T-helper 2 cell treated with Interferon-gamma antibody and Interleukin-4, amounts not matched to agents 5 μg/mL and 100 μg/mL, for 36 hours (primary cell): ENCODE measurements at regions not wholly inside any gene's neighbourhood (a gene's known extent, or its start where the extent isn't known, plus 50 kb on each side); places are given as distances from the start of the nearest gene placed in this dataset.
A peak's percentile ranks its signal among the peaks of the same experiment; 100 is the strongest.

ENCODE experiments used
- DNase-seq: peaks from one replicate; pipeline ENCODE4 v3.0.0; 2021; ENCODE audit warnings: low spot score
- H3K27ac Mint-ChIP-seq: one replicate; pipeline ENCODE4 v1.8.0; 2021; ENCODE audit warnings: mild to moderate bottlenecking, mixed read lengths
- H3K27me3 Mint-ChIP-seq: one replicate; pipeline ENCODE4 v1.8.0; 2021; ENCODE audit warnings: low read depth, mixed read lengths
- H3K36me3 Mint-ChIP-seq: one replicate; pipeline ENCODE4 v1.8.0; 2021; ENCODE audit warnings: low read depth, mixed read lengths
- H3K4me1 Mint-ChIP-seq: one replicate; pipeline ENCODE4 v1.8.0; 2021; ENCODE audit warnings: low read depth, mixed read lengths
- H3K4me3 Mint-ChIP-seq: one replicate; pipeline ENCODE4 v1.8.0; 2022; ENCODE audit warnings: mild to moderate bottlenecking, moderate library complexity, mixed read lengths
- H3K9me3 Mint-ChIP-seq: one replicate; pipeline ENCODE4 v1.8.0; 2021; ENCODE audit warnings: mixed read lengths

GRCh38 chr13:73961181-73961580 is 173.0 kb downstream of the KLF12 start:
- H3K27ac Mint-ChIP-seq = no peak overlapping the region
- H3K9me3 Mint-ChIP-seq = no peaks in the 10 kb centered on the region
- peaks cover 5% of the 10 kb centered on the region for H3K36me3 Mint-ChIP-seq
- H3K4me1 Mint-ChIP-seq = peaks cover 4% of the 10 kb centered on the region
- DNase-seq = no peak
- no peak overlapping the region for H3K4me3 Mint-ChIP-seq
- no peaks in the 10 kb centered on the region for H3K27me3 Mint-ChIP-seq

- Mint-ChIP-seq H3K4me1 (peaks cover 4% of the 10 kb centered on the region), H3K27ac (no peak overlapping the region), H3K4me3 (no peak overlapping the region), H3K36me3 (peaks cover 5% of the 10 kb centered on the region), H3K9me3 (no peaks in the 10 kb centered on the region), H3K27me3 (no peaks in the 10 kb centered on the region)
- DNase-seq = no peak
Measured at GRCh38 chr13:73960474-73960873, 173.7 kb downstream of the KLF12 start.

- H3K27me3 Mint-ChIP-seq = no peaks in the 10 kb centered on the region
- peaks cover 5% of the 10 kb centered on the region for H3K36me3 Mint-ChIP-seq
- no peak overlapping the region for H3K27ac Mint-ChIP-seq
- peaks cover 4% of the 10 kb centered on the region for H3K4me1 Mint-ChIP-seq
- H3K4me3 Mint-ChIP-seq = no peak overlapping the region
- DNase-seq = no peak
- H3K9me3 Mint-ChIP-seq = no peaks in the 10 kb centered on the region
Measured at GRCh38 chr13:73958657-73959397, 175.4 kb downstream of the KLF12 start.

- Mint-ChIP-seq H3K27me3 (no peaks in the 10 kb centered on the region), H3K27ac (no peak overlapping the region), H3K4me3 (no peak overlapping the region), H3K4me1 (peaks cover 7% of the 10 kb centered on the region), H3K9me3 (no peaks in the 10 kb centered on the region), H3K36me3 (peaks cover 5% of the 10 kb centered on the region)
- DNase-seq = no peak
Measured at GRCh38 chr13:73957889-73958288, 176.3 kb downstream of the KLF12 start.

GRCh38 chr13:73956795-73957408 is 177.3 kb downstream of the KLF12 start:
- Mint-ChIP-seq H3K27me3 (no peaks in the 10 kb centered on the region), H3K9me3 (no peaks in the 10 kb centered on the region), H3K36me3 (peaks cover 3% of the 10 kb centered on the region), H3K4me1 (peaks cover 9% of the 10 kb centered on the region), H3K27ac (no peak overlapping the region), H3K4me3 (no peak overlapping the region)
- no peak for DNase-seq

GRCh38 chr13:73955977-73956500 is 178.2 kb downstream of the KLF12 start:
- H3K4me3 Mint-ChIP-seq = no peak overlapping the region
- no peak for DNase-seq
- H3K27ac Mint-ChIP-seq = no peak overlapping the region
- peaks cover 10% of the 10 kb centered on the region for H3K4me1 Mint-ChIP-seq
- no peaks in the 10 kb centered on the region for H3K27me3 Mint-ChIP-seq
- H3K9me3 Mint-ChIP-seq = no peaks in the 10 kb centered on the region
- H3K36me3 Mint-ChIP-seq = no peaks in the 10 kb centered on the region

GRCh38 chr13:73954808-73955207 is 179.4 kb downstream of the KLF12 start:
- H3K4me3 Mint-ChIP-seq = no peak overlapping the region
- H3K27me3 Mint-ChIP-seq = no peaks in the 10 kb centered on the region
- no peaks in the 10 kb centered on the region for H3K36me3 Mint-ChIP-seq
- DNase-seq = no peak
- peaks cover 11% of the 10 kb centered on the region for H3K4me1 Mint-ChIP-seq
- H3K27ac Mint-ChIP-seq = no peak overlapping the region
- H3K9me3 Mint-ChIP-seq = no peaks in the 10 kb centered on the region

- Mint-ChIP-seq H3K27ac (no peak overlapping the region), H3K9me3 (no peaks in the 10 kb centered on the region), H3K4me1 (peaks cover 27% of the 10 kb centered on the region), H3K36me3 (peaks cover 1% of the 10 kb centered on the region), H3K4me3 (no peak overlapping the region), H3K27me3 (no peaks in the 10 kb centered on the region)
- no peak for DNase-seq
Measured at GRCh38 chr13:73952648-73953047, 181.6 kb downstream of the KLF12 start.

GRCh38 chr13:73948848-73949529 is 185.2 kb downstream of the KLF12 start:
- Mint-ChIP-seq H3K4me3 (no peak overlapping the region), H3K36me3 (peaks cover 2% of the 10 kb centered on the region), H3K4me1 (peaks cover 41% of the 10 kb centered on the region), H3K27ac (no peak overlapping the region), H3K27me3 (no peaks in the 10 kb centered on the region), H3K9me3 (no peaks in the 10 kb centered on the region)
- no peak for DNase-seq

- Mint-ChIP-seq H3K9me3 (no peaks in the 10 kb centered on the region), H3K27ac (no peak overlapping the region), H3K4me1 (peaks cover 47% of the 10 kb centered on the region), H3K4me3 (no peak overlapping the region), H3K27me3 (no peaks in the 10 kb centered on the region), H3K36me3 (peaks cover 22% of the 10 kb centered on the region)
- no peak for DNase-seq
Measured at GRCh38 chr13:73945871-73946270, 188.3 kb downstream of the KLF12 start.

- H3K4me1 Mint-ChIP-seq = peaks cover 51% of the 10 kb centered on the region
- no peak overlapping the region for H3K4me3 Mint-ChIP-seq
- H3K36me3 Mint-ChIP-seq = peaks cover 22% of the 10 kb centered on the region
- DNase-seq = no peak
- no peaks in the 10 kb centered on the region for H3K27me3 Mint-ChIP-seq
- H3K27ac Mint-ChIP-seq = no peak overlapping the region
- no peaks in the 10 kb centered on the region for H3K9me3 Mint-ChIP-seq
Measured at GRCh38 chr13:73945382-73945781, 188.8 kb downstream of the KLF12 start.

GRCh38 chr13:73943965-73944233 is 190.3 kb downstream of the KLF12 start:
- no peak for DNase-seq
- Mint-ChIP-seq H3K27ac (peak overlapping the region; percentile 85), H3K36me3 (peaks cover 22% of the 10 kb centered on the region), H3K27me3 (no peaks in the 10 kb centered on the region), H3K4me1 (peaks cover 53% of the 10 kb centered on the region), H3K4me3 (peak overlapping the region; percentile 45), H3K9me3 (no peaks in the 10 kb centered on the region)

GRCh38 chr13:73943137-73943964 is 190.9 kb downstream of the KLF12 start:
- H3K9me3 Mint-ChIP-seq = no peaks in the 10 kb centered on the region
- H3K4me1 Mint-ChIP-seq = peaks cover 48% of the 10 kb centered on the region
- no peak for DNase-seq
- peak overlapping the region; percentile 85 for H3K27ac Mint-ChIP-seq
- peaks cover 22% of the 10 kb centered on the region for H3K36me3 Mint-ChIP-seq
- H3K27me3 Mint-ChIP-seq = no peaks in the 10 kb centered on the region
- H3K4me3 Mint-ChIP-seq = peak overlapping the region; percentile 45

GRCh38 chr13:73941752-73942151 is 192.5 kb downstream of the KLF12 start:
- H3K27me3 Mint-ChIP-seq = no peaks in the 10 kb centered on the region
- no peak overlapping the region for H3K4me3 Mint-ChIP-seq
- peaks cover 22% of the 10 kb centered on the region for H3K36me3 Mint-ChIP-seq
- H3K27ac Mint-ChIP-seq = no peak overlapping the region
- no peaks in the 10 kb centered on the region for H3K9me3 Mint-ChIP-seq
- no peak for DNase-seq
- H3K4me1 Mint-ChIP-seq = peaks cover 45% of the 10 kb centered on the region
